Tibial nerve (tissue), 4 donors: ENCODE measurements at regions not wholly inside any gene's neighbourhood (a gene's known extent, or its start where the extent isn't known, plus 50 kb on each side); places are given as distances from the start of the nearest gene placed in this dataset.

Experiments
- DNase-seq, 2 donors: peaks; one replicate each; pipeline ENCODE4 v3.0.0-alpha.2; 2019; ENCODE audit warnings: low spot score in 2 of 2
- H3K27ac ChIP-seq, 4 donors: fragments of 200-600 bp; sonication (generic) in 3 of 4; one replicate each; pipeline ENCODE4 v1.5.1; 2017 to 2019; ENCODE audit warnings: mild to moderate bottlenecking in 1 of 4
- H3K27me3 ChIP-seq, 2 donors: fragments of 200-600 bp; sonication (generic) in 1 of 2; one replicate each; pipeline versions ENCODE4 v1.5.1 to v1.6.0; 2017 to 2019
- H3K36me3 ChIP-seq, 3 donors: fragments of 200-600 bp; sonication (generic); one replicate each; pipeline ENCODE4 v1.5.1; 2018 to 2019
- H3K4me1 ChIP-seq, 4 donors: fragments of 200-600 bp; sonication (generic) in 3 of 4; one replicate each; pipeline ENCODE4 v1.5.1; 2017 to 2019
- H3K4me3 ChIP-seq, 4 donors: fragments of 200-600 bp; sonication (generic) in 3 of 4; one replicate each; pipeline ENCODE4 v1.5.1; 2017 to 2019; ENCODE audit warnings: mild to moderate bottlenecking in 1 of 4, moderate library complexity in 1 of 4
- H3K9me3 ChIP-seq, 4 donors: fragments of 200-600 bp; sonication (generic) in 3 of 4; one replicate each; pipeline ENCODE4 v1.5.1; 2017 to 2019
- EP300 ChIP-seq, 2 donors: sonication (generic); formaldehyde crosslinking; IDR thresholded peaks; one replicate each; pipeline ENCODE4 v1.6.1; 2017; ENCODE audit warnings: antibody characterized with exemption in 2 of 2, mild to moderate bottlenecking in 1 of 2
- POLR2A ChIP-seq, 2 donors: fragments of 450-650 bp; IDR thresholded peaks; one replicate each; pipeline ENCODE4 v1.6.1; 2017; ENCODE audit warnings: antibody characterized with exemption in 2 of 2, mild to moderate bottlenecking in 2 of 2, moderate library complexity in 2 of 2
- WGBS, 2 donors: methylation state at CpG; one replicate each; pipeline ENCODE4 v1.1.5; 2018; 5-methylcytosine and 5-hydroxymethylcytosine counted together
- TF ChIP-seq, protein P1 (sequence below), 5 experiments: fragments of 200-600 bp in 3 of 5; fragments of 450-650 bp in 2 of 5; sonication (generic) in 3 of 5; IDR thresholded peaks; one replicate each; pipeline ENCODE4 v1.5.1; 2016 to 2019; ENCODE audit warnings: antibody characterized with exemption in 5 of 5, mild to moderate bottlenecking in 3 of 5, moderate library complexity in 2 of 5

DNA sequence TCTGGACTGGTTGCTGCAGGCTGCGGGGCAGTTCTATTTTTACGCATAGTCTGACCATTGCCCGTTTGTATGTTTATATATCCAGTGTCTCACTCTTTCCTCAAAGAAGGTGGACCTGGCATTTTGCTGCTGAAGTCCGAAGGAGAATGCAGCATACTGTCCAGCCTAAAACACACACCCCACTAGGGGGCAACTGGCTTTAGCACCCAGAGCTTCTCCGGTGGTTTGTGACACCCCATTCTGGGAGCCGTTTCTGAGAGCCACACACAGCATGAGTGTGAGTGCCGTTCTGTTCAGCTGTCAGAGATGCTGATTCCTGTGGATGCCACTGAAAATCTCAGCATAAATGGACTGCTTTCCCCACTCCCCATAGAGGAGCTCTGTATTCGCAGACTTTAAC lies 290.5 kb upstream of the TAS2R1 start:
- Histone ChIP-seq H3K9me3 (peaks cover 0 to 28% (median 0%) of the 10 kb centered on the region in 4 donors), H3K4me3 (no peak overlapping the region), H3K36me3 (no peaks in the 10 kb centered on the region), H3K4me1 (peaks cover 0 to 3% (median 0%) of the 10 kb centered on the region in 4 donors), H3K27ac (no peak overlapping the region), H3K27me3 (no peaks in the 10 kb centered on the region)
- no peak for DNase-seq
- TF ChIP-seq, protein P1, sequence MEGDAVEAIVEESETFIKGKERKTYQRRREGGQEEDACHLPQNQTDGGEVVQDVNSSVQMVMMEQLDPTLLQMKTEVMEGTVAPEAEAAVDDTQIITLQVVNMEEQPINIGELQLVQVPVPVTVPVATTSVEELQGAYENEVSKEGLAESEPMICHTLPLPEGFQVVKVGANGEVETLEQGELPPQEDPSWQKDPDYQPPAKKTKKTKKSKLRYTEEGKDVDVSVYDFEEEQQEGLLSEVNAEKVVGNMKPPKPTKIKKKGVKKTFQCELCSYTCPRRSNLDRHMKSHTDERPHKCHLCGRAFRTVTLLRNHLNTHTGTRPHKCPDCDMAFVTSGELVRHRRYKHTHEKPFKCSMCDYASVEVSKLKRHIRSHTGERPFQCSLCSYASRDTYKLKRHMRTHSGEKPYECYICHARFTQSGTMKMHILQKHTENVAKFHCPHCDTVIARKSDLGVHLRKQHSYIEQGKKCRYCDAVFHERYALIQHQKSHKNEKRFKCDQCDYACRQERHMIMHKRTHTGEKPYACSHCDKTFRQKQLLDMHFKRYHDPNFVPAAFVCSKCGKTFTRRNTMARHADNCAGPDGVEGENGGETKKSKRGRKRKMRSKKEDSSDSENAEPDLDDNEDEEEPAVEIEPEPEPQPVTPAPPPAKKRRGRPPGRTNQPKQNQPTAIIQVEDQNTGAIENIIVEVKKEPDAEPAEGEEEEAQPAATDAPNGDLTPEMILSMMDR (IDR thresholded peaks at IDR 0.05): no peak
- WGBS, 2 donors: 80 to 87% methylated on average over 8 of the region's 8 CpGs

DNA sequence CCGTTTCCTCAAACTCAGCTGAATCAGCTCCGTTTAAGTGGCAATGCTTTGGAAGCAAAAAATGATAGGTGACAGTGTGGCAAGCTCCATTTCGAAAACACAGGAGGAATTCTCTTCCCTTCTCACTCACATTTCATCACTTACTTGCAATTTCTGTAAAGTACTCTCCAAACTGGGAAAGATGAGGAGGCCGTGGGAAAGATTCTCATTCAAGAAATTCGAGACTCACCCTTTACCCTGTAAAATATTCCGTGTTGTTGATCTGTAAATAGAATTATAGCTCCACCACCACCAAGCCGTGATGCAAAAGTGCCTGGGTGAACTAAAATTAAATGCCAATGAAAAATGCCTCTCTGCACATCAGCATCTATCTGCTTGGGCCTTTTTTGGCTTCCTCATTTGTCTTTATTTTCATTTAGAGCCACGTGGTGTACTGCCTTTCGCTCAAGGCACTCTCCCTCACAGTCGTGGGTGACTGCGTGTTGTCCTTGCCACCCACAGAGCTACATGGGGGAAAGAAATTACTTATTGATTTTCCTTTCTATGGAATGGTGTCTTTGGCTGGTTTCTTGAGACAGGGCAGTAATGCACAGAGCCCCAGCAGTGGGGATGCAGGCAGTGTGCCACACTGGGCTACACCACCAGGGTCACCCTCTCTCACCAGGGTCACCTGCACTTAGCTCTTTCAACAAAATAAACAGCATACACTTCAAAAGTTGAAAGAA lies 289.3 kb upstream of the TAS2R1 start:
- 48 to 49% methylated on average over 11 of the region's 11 CpGs for WGBS, 2 donors
- Histone ChIP-seq H3K9me3 (peaks cover 0 to 23% (median 0%) of the 10 kb centered on the region in 4 donors), H3K4me3 (no peak overlapping the region), H3K36me3 (no peaks in the 10 kb centered on the region), H3K27me3 (no peaks in the 10 kb centered on the region), H3K27ac (no peak overlapping the region), H3K4me1 (peaks cover 0 to 3% (median 0%) of the 10 kb centered on the region in 4 donors)
- no peak for TF ChIP-seq POLR2A (IDR thresholded peaks at IDR 0.05)
- TF ChIP-seq, protein P1 (IDR thresholded peaks at IDR 0.05): no peak
- no peak for TF ChIP-seq EP300 (IDR thresholded peaks at IDR 0.05)
- DNase-seq: no peak

- no peak overlapping the region for H3K27ac ChIP-seq
- TF ChIP-seq, protein P1 (IDR thresholded peaks at IDR 0.05): no peak
- TF ChIP-seq POLR2A (IDR thresholded peaks at IDR 0.05) (no peak), EP300 (IDR thresholded peaks at IDR 0.05) (no peak)
- 52 to 57% methylated on average over 1 of the region's 1 CpG for WGBS, 2 donors
- H3K36me3 ChIP-seq: no peaks in the 10 kb centered on the region
- no peaks in the 10 kb centered on the region for H3K27me3 ChIP-seq
- H3K9me3 ChIP-seq: peaks cover 0 to 30% (median 3%) of the 10 kb centered on the region in 4 donors
- no peaks in the 10 kb centered on the region for H3K4me1 ChIP-seq
- no peak for DNase-seq
- H3K4me3 ChIP-seq: no peak overlapping the region
These were observed 275.5 kb upstream of the TAS2R1 start for GRCh38 chr5:9905661-9906060.

DNA sequence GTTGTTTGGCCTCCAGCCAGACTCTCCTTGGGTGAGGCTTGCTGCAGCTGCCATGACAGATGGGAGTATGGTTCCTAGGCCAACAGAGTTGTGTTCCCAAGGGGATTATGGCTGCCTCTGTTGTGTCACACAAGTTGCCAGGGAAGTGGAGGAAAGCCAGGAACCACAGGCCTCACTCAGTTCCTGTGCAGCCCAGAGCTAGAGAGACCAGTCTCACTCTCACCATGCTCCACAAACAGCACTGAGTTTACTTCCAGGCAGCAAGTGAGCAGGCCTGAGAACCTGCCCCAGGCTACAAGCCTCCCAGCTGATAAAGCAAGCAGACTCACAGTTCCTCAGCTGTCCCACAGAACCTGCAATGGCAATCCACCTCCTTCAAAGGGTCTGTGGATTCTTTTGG lies 273.6 kb upstream of the TAS2R1 start:
- H3K4me3 ChIP-seq: no peak overlapping the region
- DNase-seq: no peak
- peaks cover 0 to 30% (median 3%) of the 10 kb centered on the region in 4 donors for H3K9me3 ChIP-seq
- no peaks in the 10 kb centered on the region for H3K36me3 ChIP-seq
- H3K27me3 ChIP-seq: no peaks in the 10 kb centered on the region
- TF ChIP-seq EP300 (IDR thresholded peaks at IDR 0.05) (no peak), POLR2A (IDR thresholded peaks at IDR 0.05) (no peak)
- TF ChIP-seq, protein P1 (IDR thresholded peaks at IDR 0.05): no peak
- H3K27ac ChIP-seq: no peak overlapping the region
- H3K4me1 ChIP-seq: no peaks in the 10 kb centered on the region

GRCh38 chr5:9898319-9898718 lies 268.2 kb upstream of the TAS2R1 start:
- Histone ChIP-seq H3K4me3 (no peak overlapping the region), H3K27me3 (no peaks in the 10 kb centered on the region), H3K4me1 (no peaks in the 10 kb centered on the region), H3K36me3 (no peaks in the 10 kb centered on the region), H3K27ac (no peak overlapping the region), H3K9me3 (peaks cover 0 to 16% (median 0%) of the 10 kb centered on the region in 4 donors)
- 65 to 72% methylated on average over 4 of the region's 4 CpGs for whole genome bisulfite sequencing, 2 donors
- TF ChIP-seq EP300 (IDR thresholded peaks at IDR 0.05): no peak
- TF ChIP-seq POLR2A (IDR thresholded peaks at IDR 0.05): no peak
- TF ChIP-seq, protein P1 (IDR thresholded peaks at IDR 0.05): no peak
- no peak for DNase-seq
